SKM-1 treated with dmso at 0.1 percent for 144 hours (cell line): ENCODE measurements at regions not wholly inside any gene's neighbourhood (a gene's known extent, or its start where the extent isn't known, plus 50 kb on each side); places are given as distances from the start of the nearest gene placed in this dataset.

Source experiments
- DNase-seq: peaks from one replicate; lab custom pipeline; 2025; ENCODE audit not compliant: unreplicated experiment; lab: John Stamatoyannopoulos, UW

DNA sequence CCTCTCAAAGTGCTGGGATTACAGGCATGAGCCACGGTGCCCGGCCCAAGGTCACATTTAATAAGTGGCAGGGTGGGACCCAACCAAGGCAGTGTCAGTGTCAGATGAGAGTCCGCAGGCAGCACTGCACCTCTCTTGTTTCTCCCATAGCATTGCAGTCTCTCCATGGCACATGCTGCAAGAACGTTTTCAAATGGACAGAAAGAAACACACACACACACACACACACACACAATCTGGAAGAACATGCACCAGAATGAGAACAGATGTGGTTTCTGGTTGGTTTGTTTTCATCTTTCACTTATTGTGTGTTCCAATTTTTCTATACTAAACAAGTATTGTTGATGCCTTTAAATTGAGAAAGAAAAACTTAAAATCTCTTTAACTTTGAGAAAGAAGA, 126.5 kb downstream of the SYF2 start:
- no peak for DNase-seq

DNA sequence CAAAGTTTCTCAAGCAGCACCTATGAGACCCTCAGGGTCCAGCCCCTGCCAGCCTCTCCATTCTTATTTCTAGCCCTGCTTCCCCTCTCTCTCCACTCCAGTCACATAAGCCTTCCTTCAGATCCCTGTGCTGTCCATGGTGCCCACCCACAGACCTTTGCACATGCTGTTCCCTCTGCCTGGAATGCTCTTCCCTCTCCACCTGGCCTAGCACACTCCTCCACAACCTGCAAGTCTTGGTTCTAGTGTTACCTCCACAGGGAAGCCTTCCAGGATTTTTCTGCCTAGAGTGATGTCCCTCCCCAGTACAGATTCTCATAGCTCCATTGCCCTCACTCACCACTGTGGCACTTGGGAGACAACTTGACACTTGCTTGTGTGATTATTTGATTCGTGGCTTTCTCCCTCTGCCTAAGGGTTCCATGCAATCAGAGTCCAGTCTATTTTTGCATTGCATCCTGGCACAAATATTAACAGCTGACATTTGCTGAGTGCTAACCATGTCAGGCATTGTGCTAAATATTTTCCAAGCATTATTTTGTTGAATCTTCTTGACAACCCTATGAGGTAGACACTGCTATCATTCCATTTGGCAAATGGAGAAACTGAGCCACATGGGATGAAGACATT, 127.3 kb downstream of the SYF2 start:
- DNase-seq, result no peak

DNA sequence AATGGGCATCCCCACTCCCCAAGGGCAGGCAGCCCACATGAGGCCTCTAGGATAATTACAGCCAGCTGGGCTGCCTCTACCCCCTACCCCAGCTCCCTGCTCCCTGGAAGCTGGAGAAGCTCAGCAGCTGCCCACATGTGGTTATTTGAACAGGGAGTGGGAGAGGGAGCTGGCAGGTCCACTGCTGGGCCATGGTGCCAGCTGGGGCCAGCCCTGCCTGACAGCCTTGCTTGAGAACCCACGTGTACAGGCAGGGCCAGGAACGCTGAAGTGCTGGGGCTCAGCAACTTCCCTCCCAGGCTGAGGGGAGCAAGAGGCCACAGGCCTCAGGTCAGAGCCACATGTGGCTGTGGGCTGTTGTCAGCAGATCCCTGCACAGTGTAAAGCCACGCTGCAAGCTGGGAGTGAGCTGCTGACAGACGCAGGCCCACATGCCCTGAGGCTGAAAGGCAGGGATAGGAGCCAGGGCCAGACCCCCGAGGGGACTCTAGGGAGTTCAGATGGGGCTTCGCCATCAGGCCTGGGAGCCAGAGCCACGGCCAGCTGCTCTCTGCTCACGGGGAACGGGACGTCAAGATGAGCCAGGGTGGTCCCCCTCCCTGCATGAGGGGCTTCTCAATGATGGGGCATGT, 129.0 kb downstream of the SYF2 start:
- no peak for DNase-seq

DNA sequence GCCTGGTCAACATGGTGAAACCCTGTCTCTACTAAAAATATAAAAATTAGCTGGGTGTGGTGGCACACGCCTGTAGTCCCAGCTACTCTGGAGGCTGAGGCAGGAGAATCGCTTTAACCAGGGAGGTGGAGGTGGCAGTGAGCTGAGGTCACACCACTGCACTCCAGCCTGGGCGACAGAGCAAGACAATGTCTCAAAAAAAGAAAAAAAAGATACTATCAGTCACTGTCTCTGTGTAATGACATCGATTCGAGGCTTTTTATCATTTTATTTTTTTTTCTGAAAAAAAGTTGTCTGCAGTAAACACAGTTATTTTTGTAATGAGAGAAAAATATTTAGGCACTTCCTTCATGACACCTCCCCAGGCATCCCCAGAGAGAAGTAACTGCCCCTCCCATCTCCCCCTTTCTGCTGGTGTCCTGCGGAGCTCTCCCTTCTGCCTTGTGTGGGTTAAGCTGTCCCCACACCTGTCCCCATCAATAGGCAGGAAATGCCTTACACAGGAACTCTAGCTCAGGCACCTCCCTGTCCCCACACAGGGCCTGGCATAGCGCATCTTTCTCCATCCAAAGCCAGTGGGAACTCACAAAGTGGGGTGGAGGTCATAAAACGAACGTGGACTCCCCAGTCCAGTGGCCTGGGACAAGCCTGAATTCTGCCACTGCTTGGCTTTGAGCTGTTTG, 132.0 kb downstream of the SYF2 start:
- no peak for DNase-seq

DNA sequence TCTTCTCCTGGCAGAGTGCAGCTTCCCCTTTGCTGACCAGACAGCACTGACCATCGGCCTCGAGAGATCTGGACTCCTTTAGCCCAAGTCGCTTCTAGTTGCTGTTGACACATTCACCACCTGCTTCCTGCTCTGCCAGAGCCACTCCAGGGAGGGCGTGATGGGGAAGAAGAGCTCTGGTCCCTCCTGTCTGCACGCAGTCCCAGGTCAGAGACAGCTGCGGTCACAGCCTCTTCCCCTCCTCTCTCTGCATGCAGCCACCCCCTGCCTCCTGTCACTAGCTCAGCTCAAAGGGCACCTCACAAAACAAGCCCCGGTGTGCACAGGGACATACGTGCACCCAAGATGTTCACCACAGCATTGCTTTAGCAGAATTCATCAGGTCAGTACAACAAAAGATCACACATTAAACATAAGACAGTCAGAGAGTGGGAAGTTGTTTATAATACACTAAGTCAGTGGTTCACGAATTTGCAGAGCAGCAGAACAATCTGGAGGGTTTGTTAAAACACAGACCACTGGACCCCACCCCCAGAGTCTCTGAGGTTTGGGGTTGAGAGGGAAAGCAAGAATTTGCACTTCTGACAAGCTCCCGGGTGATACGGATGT, 132.9 kb downstream of the SYF2 start:
- peak; percentile 88 for DNase-seq

DNA sequence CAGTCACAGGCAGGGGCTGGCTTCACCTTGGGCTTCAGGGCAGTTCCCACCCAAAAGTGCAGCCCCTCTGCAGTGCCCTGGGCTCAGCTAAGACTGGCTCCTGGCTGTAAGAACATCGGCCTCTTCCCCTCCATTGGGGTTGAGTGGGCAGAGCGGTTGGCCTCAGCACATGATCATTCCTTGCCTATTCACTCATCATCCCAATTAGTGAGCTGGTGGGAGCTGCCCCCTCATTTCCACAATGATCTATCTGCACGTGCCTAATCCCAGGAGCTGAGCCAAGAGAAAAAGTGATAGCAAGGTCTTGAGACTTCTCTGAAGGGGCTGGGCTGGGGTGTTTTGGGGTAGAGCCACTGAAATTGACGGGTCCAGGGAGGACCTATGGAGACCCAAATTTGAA, 133.6 kb downstream of the SYF2 start:
- DNase-seq, result no peak

DNA sequence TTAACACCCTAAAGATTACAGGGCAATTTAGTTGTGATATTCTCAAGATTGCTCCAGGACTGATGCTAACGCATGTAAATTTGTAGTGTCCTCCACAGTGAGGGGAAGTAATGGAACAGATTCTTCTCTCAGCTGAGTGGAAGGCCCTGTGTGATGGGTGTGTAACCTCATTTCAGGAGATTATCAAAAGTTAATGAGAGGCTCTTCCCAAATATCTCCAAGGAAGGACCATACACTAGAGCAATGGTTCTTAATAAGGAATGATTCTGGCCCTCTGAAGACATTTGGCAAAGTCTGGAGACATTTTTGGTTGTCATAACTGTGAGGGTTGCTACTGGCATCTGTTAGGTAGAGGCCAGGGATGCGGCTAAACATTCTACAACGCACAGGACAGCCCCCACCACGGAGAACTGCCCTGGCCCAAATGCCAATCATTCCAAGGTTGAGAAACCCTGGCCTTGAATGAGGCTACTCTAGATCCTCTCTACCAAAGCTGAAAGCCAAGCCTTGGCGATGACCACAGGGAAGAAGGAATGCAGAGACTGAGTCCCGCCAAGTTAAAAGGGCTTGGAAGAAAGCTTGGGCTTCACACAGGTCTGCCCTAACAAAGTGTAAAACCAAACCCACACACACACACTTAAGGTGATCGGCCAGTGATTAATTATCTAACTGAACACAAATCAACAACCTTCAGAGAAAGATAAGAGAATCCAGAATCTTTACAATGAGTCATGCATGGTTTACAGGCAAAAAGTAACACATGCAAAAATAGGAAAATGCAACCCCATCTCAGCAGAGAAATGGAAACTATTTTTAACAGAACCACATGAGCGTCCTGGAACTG, 135.8 kb downstream of the SYF2 start:
- no peak for DNase-seq

DNA sequence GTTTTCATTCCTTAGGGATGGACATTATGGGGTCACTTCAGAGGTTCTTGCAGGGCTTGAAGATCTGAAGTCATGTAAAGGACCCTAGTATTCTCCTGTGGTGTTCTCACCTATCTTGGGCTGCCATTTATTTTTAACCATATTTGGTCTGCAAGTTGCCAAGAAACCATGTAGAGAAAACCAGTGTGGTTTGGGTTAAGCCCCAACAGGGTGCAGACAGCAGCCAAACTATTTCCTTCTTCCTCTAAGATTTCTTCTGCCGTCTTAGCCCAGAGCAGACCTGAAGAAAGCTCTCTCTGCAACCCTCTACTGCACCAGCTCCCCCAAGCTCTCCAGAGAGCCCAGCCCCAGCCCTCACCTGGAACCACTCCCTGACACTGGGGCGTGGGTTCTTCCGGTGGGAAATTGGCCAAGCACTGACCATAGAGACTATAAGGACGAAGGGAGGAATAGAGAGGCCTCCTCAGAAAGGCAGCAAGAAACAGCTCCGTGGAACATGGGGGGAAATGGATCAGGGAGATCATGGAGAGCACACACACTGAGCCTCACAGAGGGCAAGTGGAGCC, 136.6 kb downstream of the SYF2 start:
- DNase-seq, result no peak

DNA sequence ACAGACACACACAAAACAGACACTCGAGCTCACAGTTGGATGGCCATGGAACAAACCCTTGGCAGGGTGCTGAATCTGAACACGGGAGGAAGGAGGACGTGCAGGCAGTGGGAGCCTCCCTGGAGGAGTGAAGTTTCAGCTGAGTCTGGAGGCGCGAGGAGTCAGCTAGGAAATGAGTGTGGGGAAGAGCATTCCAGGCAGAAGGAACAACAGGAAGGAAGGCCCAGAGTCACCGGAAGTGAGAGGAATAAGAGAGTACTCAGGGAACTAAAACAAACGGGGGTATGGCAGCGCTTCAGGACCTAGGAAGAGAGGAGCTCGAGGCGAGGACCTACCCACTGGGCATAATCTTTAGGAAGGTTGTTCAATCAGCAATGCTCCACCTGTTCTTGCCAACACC, 137.3 kb downstream of the SYF2 start:
- no peak for DNase-seq

DNA sequence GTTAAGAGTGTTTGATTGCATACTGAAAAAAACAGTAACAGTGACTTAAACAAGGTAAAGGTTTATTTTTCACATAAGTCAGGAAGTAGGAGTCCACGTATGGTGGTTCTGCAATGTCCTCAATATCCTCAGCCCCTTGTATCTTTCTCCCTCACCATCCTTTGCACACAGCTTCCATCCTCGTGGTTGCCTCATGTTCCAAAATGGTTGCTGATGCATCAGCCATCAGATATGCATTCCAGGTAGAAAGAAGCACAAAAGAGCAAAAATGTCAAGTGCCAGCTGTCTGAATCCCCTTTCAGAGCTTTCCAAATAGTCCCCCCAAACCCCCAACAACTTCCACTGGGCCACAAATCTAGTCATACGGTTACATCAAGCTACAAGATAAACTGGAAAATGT, 138.1 kb downstream of the SYF2 start:
- no peak for DNase-seq

DNA sequence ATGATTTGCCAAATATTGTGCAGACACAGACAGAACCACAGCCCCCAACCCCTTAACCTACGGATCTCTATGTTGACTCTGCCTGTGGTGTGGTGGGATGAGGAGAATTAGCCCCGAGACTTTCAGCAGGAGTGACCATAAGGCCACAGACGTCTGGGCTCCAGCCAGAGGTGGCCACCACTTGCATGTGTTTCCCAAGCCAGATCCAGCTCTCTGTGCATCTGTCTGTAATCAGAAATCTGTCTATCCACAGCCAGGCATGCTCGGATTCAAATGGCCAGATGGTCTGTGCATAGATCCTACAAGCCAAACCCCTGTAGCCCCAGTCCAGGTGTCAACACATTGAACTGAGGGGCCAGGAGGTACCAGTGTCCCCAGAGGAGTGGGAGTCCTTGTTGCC, 140.6 kb downstream of the SYF2 start:
- DNase-seq, result no peak

DNA sequence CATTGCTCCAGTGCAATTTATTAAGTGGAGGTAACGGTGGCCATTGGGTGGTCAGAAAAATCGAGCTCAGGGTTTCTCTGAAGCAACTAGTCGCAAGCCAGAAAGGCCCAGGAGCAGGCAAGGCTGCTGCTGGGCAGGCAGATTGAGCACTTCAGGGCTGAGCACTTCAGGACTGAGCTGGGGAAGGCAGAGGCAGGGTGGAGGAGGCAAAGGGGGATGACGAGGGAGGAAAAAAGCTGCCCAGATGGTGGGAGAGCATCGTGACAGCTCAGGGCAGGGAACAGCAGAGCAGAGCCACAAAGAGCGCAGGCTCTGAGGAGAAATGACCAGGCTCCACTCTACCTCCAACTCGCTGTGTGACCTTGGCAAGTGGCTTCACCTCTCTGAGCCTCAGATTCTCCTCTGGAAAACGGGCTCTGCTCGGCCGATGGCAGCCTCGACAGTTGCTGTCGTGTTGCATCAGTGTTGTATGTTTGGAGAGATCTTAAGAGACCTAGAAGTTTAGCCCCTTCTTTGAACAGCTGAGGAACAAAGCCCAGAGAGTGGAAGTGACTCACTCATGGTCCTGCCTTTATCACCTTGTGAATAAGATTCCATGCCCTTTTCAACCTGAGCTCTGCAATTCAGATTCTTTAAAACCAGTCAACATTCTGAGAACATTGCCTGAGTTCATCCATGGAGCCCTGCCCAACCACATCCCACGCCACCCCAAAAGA, 141.4 kb downstream of the SYF2 start:
- no peak for DNase-seq

DNA sequence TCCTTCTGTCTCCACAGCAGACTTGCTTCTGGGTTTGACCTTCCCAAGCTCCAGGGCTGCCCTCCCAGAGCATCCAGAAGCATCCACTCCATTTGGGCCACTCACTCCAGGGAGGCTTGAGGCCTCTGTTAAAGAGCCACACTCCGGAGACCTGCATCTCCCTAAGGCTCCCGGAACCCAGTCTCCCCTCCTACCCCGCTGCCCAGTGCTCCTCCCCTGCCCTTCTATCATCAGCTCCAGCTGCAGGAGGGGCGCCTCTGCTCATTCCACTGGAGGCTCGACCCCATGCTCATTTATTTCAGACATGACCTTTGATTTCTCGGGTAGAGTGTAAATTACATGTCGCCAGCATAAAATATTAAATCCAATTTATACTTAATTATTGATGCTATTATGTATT, 142.5 kb downstream of the SYF2 start:
- no peak for DNase-seq

DNA sequence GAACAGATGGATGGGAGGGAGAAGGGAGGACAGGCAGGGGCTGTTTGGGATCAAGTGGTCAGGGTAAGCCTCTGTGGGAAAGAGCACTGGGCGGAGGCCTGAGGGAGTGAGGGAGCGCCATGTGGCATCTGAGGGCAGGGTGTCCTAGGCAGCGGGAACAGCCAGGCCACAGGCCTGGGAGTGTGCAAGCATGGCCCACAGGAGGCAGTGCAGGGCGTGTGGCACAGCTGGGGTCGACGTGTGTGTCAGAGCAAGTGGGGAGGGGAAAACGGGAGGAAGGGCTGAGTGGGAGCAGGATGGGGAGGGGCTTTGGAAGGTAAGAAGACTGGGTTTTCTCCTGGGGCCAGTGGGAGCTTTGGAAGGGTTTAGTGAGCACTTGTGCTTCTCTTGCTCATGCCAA, 143.4 kb downstream of the SYF2 start:
- DNase-seq, result no peak

DNA sequence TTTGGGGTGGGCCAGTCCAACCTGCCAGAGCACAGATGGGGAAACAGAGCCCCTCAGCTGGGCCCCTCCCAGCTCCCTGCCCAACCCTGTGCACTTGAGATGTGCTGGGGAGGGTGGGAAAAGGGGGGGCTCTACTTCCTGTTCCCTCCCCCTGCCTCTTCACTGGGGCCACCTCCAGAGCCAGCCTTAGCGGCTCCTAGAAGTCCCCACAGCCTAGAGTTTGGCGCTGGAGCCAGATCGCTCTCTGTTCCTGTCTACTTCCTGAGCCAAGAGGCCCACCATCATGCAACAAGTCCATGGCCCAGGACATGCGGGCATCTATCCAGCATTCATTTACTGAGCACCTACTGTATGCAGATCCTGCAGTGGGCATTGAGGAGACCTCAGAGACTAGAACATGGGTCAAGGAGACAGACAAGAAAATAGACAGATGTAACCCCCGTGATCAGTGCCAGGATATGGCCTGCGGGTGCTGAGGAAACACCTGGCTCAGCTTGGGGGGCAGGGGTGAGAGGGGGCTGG, 144.1 kb downstream of the SYF2 start:
- DNase-seq, result no peak

DNA sequence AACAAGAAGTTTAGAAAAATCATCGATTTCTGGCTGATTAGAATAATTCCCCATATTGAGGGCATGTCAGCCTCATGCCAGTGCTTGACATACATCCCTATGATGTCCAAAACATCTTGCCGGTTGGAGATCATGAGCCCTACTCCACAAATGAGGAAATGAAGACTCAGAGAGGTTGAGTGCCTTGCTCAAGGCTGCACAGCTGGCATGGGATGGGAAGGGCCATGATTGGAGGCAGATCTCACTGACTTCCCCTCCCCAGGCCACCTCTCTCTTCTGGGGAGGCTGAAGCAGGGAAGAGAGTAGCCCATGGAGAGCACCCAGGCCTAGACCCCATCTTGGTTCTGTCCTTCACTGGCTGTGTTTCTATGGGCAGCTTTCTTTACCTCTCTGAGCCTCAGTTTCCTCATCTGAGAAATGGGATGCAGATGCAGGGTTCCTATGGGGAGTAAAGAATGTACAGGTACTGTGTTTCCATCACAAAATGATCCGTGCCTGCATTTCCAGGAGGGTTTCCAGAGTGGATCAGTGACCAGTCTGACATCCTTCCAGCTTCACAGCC, 145.7 kb downstream of the SYF2 start:
- no peak for DNase-seq

DNA sequence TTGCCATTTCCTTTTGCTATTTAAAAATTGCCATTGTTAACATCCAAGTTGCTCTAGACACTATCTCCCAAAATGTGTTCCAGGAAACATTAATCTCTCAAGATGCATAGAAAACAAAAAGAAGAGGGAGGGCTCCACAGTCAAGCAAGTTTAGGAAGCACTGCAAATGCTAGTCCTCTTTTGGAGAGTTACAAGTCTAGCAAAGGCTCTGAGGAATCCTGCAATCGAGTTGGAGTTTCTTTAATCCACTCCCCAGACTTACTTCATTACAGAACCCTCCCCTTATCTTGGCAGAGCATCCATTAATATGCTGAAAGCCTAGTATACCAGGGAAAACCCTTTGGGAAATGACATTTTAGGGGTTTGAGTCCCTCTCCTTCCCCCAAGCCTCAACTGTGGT, 147.9 kb downstream of the SYF2 start:
- no peak for DNase-seq

DNA sequence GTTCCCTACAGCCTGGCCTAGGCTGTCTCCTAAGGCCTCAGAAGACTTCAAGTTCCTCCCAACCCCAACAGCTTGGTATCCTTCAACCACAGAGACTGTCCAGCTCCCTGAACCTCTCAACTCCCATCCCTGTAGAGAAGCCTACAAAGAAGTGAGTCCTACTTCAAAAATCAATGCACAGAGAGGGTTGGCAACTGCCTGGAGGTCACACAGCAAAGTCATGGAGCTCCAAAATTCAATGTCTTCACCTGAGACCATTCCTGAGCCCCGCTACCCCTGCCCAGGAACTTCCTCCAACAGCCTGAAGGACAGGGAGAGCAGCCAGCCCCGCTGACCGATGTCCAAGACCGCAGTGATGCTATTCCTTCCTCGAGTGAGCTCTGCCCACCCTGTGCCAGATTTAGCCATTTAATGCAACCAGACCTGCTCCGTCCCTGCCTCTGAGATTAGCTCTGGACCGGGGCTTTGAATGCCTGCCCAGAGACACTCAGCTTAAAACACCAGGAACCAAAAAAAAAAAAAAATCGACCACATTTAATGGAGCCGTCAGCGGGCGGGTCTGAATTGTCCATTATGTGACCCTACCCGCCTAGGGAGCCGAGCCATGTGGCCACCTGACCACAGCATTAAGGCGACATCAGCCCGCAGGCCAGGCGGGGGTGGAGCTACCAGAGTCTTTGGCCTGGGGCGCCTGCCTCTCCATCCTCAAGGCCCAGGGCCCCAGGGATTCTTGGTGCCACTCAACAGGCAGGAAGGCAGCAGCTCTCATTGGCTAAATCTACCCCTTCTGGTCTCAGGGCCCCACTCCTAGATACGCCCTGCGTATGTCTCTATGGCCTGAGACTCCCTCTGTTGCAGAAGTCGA, 148.6 kb downstream of the SYF2 start:
- no peak for DNase-seq

DNA sequence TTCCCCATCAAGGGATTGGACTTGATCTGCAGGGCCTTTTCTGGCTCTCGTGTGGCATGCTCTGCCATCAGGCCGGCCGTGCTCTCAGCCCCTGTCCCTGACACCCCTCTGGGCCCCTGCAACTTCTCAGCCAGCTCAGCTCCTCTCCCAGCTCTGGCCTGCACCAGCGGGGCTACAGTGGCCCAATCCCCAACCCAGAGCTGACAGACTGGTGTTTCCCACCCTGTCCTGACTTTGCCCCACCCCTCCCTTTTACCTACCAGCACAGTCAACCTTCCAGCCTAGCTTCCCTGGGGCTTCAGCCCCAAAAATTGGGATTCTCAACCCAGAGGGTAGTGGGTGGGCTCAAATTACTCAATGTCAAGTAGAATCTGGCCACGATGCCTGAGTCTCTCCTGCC, 149.3 kb downstream of the SYF2 start:
- no peak for DNase-seq
